Osteocyte (in vitro differentiated cells): ENCODE measurements at regions not wholly inside any gene's neighbourhood (a gene's known extent, or its start where the extent isn't known, plus 50 kb on each side); places are given as distances from the start of the nearest gene placed in this dataset.

Experiments used
- DNase-seq: peaks from one replicate; pipeline ENCODE4 v3.0.0; 2021; ENCODE audit warnings: mixed read lengths; ENCODE audit not compliant: unreplicated experiment; ENCODE audit errors: extremely low spot score
- H3K27ac Mint-ChIP-seq: one replicate; pipeline ENCODE4 v1.8.0; 2021; ENCODE audit warnings: mild to moderate bottlenecking, mixed read lengths; ENCODE audit not compliant: unreplicated experiment
- H3K27me3 Mint-ChIP-seq: one replicate; pipeline ENCODE4 v1.8.0; 2021; ENCODE audit warnings: mixed read lengths; ENCODE audit not compliant: unreplicated experiment
- H3K36me3 Mint-ChIP-seq: one replicate; pipeline ENCODE4 v1.8.0; 2021; ENCODE audit warnings: mixed read lengths; ENCODE audit not compliant: unreplicated experiment
- H3K4me1 Mint-ChIP-seq: one replicate; pipeline ENCODE4 v1.8.0; 2021; ENCODE audit warnings: mixed read lengths; ENCODE audit not compliant: unreplicated experiment
- H3K4me3 Mint-ChIP-seq: one replicate; pipeline ENCODE4 v1.8.0; 2021; ENCODE audit warnings: mild to moderate bottlenecking, moderate library complexity, mixed read lengths; ENCODE audit not compliant: unreplicated experiment
- H3K9me3 Mint-ChIP-seq: one replicate; pipeline ENCODE4 v1.8.0; 2021; ENCODE audit warnings: mixed read lengths; ENCODE audit not compliant: unreplicated experiment
- CTCF ChIP-seq: fragments of 200-600 bp; sonication (generic); IDR thresholded peaks from 2 replicates; pipeline ENCODE4 v1.5.0; 2021; ENCODE audit warnings: antibody characterized with exemption, mild to moderate bottlenecking, moderate library complexity

GRCh38 chr1:118429856-118430255 is 244.8 kb upstream of the SPAG17 start:
- no peak overlapping the region for H3K4me3 Mint-ChIP-seq
- H3K36me3 Mint-ChIP-seq = no peaks in the 10 kb centered on the region
- no peaks in the 10 kb centered on the region for H3K9me3 Mint-ChIP-seq
- no peak for TF ChIP-seq CTCF
- no peak overlapping the region for H3K27ac Mint-ChIP-seq
- peaks cover 5% of the 10 kb centered on the region for H3K27me3 Mint-ChIP-seq
- no peaks in the 10 kb centered on the region for H3K4me1 Mint-ChIP-seq
- DNase-seq = no peak

GRCh38 chr1:118421868-118422350 is 236.9 kb upstream of the SPAG17 start:
- Mint-ChIP-seq H3K27ac (no peak overlapping the region), H3K36me3 (no peaks in the 10 kb centered on the region), H3K27me3 (peaks cover 7% of the 10 kb centered on the region), H3K9me3 (no peaks in the 10 kb centered on the region), H3K4me3 (no peak overlapping the region), H3K4me1 (no peaks in the 10 kb centered on the region)
- TF ChIP-seq CTCF = no peak
- no peak for DNase-seq

- no peaks in the 10 kb centered on the region for H3K36me3 Mint-ChIP-seq
- H3K4me1 Mint-ChIP-seq = no peaks in the 10 kb centered on the region
- H3K9me3 Mint-ChIP-seq = peaks cover 4% of the 10 kb centered on the region
- peaks cover 5% of the 10 kb centered on the region for H3K27me3 Mint-ChIP-seq
- H3K27ac Mint-ChIP-seq = no peak overlapping the region
- TF ChIP-seq CTCF = no peak
- no peak overlapping the region for H3K4me3 Mint-ChIP-seq
- no peak for DNase-seq
These were observed 219.0 kb upstream of the SPAG17 start for GRCh38 chr1:118404024-118404423.

DNA sequence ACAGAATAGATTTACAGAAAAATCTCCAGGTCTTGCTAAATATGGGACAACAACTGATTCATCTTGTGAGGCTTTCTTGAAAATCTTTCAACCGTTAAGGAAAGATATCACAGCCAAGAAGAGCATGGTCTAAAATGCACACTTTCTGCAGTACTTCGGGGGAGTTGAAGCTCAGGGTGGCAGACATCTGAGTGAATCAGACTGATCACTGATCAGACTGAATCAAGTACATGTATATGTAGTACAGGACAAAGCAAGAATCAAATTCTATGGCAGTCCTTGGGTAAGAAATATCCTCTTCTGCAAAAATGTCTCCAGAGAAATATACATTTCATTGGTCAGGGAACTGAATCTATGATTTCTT is 212.4 kb upstream of the SPAG17 start:
- no peaks in the 10 kb centered on the region for H3K9me3 Mint-ChIP-seq
- H3K27me3 Mint-ChIP-seq = peaks cover 2% of the 10 kb centered on the region
- H3K27ac Mint-ChIP-seq = no peak overlapping the region
- H3K36me3 Mint-ChIP-seq = no peaks in the 10 kb centered on the region
- no peak for DNase-seq
- no peak for TF ChIP-seq CTCF
- no peak overlapping the region for H3K4me3 Mint-ChIP-seq
- H3K4me1 Mint-ChIP-seq = no peaks in the 10 kb centered on the region

DNA sequence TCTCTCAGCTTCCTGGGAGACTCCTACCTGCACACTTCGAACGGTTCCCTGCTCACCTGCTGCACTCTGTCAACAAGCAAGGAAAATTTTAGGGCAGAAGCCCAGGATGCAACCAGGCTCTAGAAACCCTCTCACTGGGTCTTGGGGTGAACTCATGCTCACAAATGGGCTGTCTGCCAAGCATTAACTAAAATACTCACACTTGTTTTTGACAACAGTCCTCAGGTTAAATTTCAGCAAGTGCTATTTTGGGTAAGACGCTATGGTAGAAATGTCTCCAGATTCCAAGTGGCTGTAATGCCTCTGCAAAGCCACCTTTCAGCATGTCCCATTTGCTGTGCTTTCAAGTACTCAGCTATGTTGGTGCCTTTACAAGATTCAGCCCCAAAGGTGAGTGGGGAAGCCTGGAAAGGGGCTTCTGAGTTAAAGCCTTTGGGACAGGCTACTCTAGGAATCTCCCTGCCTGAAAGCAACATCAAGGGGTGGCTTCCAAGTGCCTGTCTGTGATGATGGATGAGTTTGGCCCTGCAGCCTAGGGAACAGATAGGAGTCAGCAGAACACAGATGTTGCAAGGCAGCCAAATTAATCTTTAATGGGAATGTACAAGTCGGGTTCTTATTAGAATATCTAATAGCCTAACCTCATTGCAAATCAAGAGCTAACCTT is 211.9 kb upstream of the SPAG17 start:
- H3K9me3 Mint-ChIP-seq = no peaks in the 10 kb centered on the region
- H3K4me1 Mint-ChIP-seq = no peaks in the 10 kb centered on the region
- H3K27me3 Mint-ChIP-seq = peaks cover 2% of the 10 kb centered on the region
- no peak overlapping the region for H3K27ac Mint-ChIP-seq
- TF ChIP-seq CTCF = no peak
- no peak overlapping the region for H3K4me3 Mint-ChIP-seq
- no peaks in the 10 kb centered on the region for H3K36me3 Mint-ChIP-seq
- DNase-seq = no peak
